H7 (cell line): ENCODE measurements at regions not wholly inside any gene's neighbourhood (a gene's known extent, or its start where the extent isn't known, plus 50 kb on each side); places are given as distances from the start of the nearest gene placed in this dataset.
"Not testable (repeated sequence)": the region's sequence is repeated elsewhere in the genome, so short reads cannot be mapped to it uniquely, and the experiment has no call there.

ENCODE experiments used
- DNase-seq: peaks from one replicate; pipeline ENCODE4 v3.0.0; 2012
- H3K27me3 ChIP-seq: 2 replicates; pipeline ENCODE4 v1.6.0; 2011; ENCODE audit warnings: mild to moderate bottlenecking, low read length; ENCODE audit not compliant: control insufficient read depth, insufficient read depth
- H3K36me3 ChIP-seq: replicated peaks from 2 replicates; pipeline ENCODE4 v1.5.1; 2011; ENCODE audit warnings: low read length; ENCODE audit not compliant: control insufficient read depth, insufficient read depth
- H3K4me3 ChIP-seq: 2 replicates; pipeline ENCODE4 v1.5.1; 2011; ENCODE audit warnings: low read depth, mild to moderate bottlenecking, control low read depth, low read length, moderate library complexity; ENCODE audit not compliant: insufficient read depth

DNA sequence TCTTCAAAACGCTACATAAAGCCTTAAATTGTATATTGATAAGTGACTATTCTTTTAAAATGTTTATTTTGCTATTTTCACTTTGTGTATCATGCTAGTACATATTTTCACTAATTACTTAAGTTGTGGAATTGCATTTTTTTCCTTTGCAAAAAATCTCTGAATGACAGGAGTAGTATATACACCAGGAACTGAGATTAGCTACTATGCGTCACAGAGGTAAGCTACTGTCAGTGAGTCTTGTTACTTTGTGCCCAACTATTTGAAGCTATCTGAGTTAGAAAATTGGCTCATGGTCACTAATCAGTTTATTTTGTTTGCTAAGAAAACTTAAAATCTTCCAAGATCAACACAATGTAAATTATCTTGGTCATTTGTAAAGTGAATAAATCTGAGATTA, 887.4 kb downstream of the TMTC2 start:
- DNase-seq: no peak
- Histone ChIP-seq H3K36me3 (no peaks in the 10 kb centered on the region), H3K4me3 (no peak overlapping the region), H3K27me3 (no peaks in the 10 kb centered on the region)

- no peaks in the 10 kb centered on the region for H3K36me3 ChIP-seq
- no peaks in the 10 kb centered on the region for H3K27me3 ChIP-seq
- DNase-seq: no peak
- H3K4me3 ChIP-seq: no peak overlapping the region
Observed at GRCh38 chr12:83573671-83574070, 887.0 kb downstream of the TMTC2 start.

- no peaks in the 10 kb centered on the region for H3K36me3 ChIP-seq
- H3K27me3 ChIP-seq: no peaks in the 10 kb centered on the region
- no peak for DNase-seq
- no peak overlapping the region for H3K4me3 ChIP-seq
Observed at GRCh38 chr12:83559650-83560049, 872.9 kb downstream of the TMTC2 start.

GRCh38 chr12:83556040-83556439, 869.3 kb downstream of the TMTC2 start:
- not testable (repeated sequence) for H3K36me3 ChIP-seq, H3K4me3 ChIP-seq, H3K27me3 ChIP-seq, DNase-seq

- H3K4me3 ChIP-seq: no peak overlapping the region
- no peaks in the 10 kb centered on the region for H3K36me3 ChIP-seq
- no peak for DNase-seq
- H3K27me3 ChIP-seq: no peaks in the 10 kb centered on the region
Observed at GRCh38 chr12:83541446-83541845, 854.7 kb downstream of the TMTC2 start.

DNA sequence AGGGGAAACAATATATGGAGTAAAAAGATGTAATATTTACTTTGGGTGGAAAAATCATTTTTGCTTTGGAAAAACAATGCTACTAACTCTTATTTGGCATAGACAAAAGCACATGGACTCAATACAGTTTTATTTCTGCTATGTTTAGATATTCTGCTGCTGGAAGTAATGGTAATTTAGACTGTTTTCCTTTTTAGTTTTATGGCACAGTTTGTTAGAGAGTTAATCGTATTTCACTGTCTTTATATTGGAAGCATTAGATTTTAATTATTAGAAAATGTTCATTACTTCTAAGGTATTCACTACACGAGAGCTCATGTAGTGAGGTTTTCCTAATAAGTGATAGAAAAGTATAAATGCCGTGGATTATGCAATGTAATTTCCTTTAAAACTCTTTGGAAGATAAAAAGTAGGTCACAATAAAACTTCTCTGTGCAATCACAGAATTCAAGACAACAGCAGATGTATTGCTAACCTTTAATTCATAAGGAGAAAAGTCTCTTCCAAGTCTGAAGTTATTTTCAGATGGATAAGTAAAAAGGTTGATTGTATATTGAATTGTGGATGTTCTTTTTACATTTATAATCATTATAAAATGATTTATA, 851.8 kb downstream of the TMTC2 start:
- Histone ChIP-seq H3K36me3 (no peaks in the 10 kb centered on the region), H3K27me3 (no peaks in the 10 kb centered on the region), H3K4me3 (no peak overlapping the region)
- no peak for DNase-seq

DNA sequence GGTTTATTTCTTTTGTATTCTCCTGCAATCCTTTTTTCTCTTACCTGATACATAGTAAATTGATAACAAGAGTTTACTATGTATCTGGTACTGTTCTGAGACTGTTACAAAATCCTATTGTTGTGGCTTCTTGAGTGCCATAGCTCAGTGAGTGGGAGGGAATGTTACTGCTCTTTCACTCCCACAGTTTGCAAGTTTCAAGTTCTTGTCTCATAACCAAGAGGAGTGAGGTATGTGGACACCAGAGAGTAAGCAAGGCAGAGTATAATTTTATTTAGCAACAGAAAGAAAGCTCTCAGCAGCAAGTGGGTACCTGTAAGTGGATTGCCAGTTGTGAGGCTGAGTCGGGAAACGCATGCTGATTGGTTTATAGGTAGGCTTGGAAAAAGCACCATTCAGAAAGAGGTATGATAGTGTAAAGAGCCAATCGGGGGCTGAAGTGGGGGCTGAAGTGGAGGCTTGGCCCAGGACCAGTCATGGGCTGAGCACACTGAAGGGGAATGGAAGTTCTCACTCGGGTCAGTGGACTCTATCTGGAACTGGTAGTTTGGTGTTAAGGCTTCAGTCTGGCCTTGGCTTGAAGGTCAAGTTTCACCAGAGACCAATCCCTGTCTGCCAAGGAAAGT, 850.8 kb downstream of the TMTC2 start:
- no peaks in the 10 kb centered on the region for H3K36me3 ChIP-seq
- H3K4me3 ChIP-seq: no peak overlapping the region
- DNase-seq: no peak
- no peaks in the 10 kb centered on the region for H3K27me3 ChIP-seq

DNA sequence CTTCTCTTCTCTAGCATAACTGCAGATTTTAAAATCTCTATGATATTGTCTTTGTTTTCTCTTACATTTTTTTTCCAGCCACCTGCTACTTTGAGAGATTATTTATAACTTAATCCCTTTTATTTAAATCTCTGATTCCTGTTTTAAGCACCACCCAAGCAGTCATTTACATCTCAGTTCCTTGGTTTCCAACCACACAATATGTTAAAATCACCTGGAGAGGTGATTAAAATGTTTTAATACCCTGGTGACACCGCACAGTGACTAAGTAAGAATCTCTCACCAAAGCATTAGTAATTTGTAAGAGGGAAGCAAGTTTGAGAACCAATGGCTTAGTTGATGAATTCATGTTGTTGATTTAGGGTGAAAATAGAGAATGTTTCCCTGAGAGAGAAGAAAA, 849.8 kb downstream of the TMTC2 start:
- Histone ChIP-seq H3K27me3 (no peaks in the 10 kb centered on the region), H3K4me3 (no peak overlapping the region), H3K36me3 (no peaks in the 10 kb centered on the region)
- DNase-seq: no peak

GRCh38 chr12:83528571-83528970, 841.9 kb downstream of the TMTC2 start:
- no peak for DNase-seq
- Histone ChIP-seq H3K4me3 (no peak overlapping the region), H3K27me3 (no peaks in the 10 kb centered on the region), H3K36me3 (no peaks in the 10 kb centered on the region)

DNA sequence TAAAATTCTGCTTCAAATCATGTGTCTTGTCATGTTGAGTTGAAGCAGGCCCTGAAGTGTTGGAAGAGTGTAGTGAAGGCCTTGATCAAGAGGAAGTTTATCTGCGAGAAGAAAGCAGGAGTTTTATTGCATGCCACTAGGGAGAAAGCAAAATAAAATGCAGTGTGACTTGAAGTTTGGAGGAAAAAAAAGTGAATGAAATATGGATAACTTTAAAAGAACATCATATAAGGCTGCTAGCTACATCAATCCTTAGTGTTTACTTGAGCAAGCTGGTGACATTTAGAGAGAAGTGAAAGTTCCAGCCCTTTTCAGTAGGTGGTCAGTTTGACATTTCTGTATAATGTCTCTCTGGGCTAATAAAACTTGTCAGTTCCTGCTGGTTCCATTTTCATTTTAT, 841.1 kb downstream of the TMTC2 start:
- no peak for DNase-seq
- H3K4me3 ChIP-seq: no peak overlapping the region

GRCh38 chr12:83515306-83516026, 828.8 kb downstream of the TMTC2 start:
- Histone ChIP-seq H3K4me3 (no peak overlapping the region), H3K36me3 (no peaks in the 10 kb centered on the region), H3K27me3 (no peaks in the 10 kb centered on the region)
- no peak for DNase-seq

More for the DNA sequence above, 841.1 kb downstream of the TMTC2 start:
- Histone ChIP-seq H3K27me3 (no peaks in the 10 kb centered on the region), H3K36me3 (no peaks in the 10 kb centered on the region)

GRCh38 chr12:83514372-83514771, 827.7 kb downstream of the TMTC2 start:
- no peaks in the 10 kb centered on the region for H3K27me3 ChIP-seq
- DNase-seq: no peak
- no peak overlapping the region for H3K4me3 ChIP-seq
- H3K36me3 ChIP-seq: no peaks in the 10 kb centered on the region

- no peaks in the 10 kb centered on the region for H3K27me3 ChIP-seq
- no peak overlapping the region for H3K4me3 ChIP-seq
- H3K36me3 ChIP-seq: no peaks in the 10 kb centered on the region
- DNase-seq: no peak
Observed at GRCh38 chr12:83506841-83507240, 820.1 kb downstream of the TMTC2 start.

DNA sequence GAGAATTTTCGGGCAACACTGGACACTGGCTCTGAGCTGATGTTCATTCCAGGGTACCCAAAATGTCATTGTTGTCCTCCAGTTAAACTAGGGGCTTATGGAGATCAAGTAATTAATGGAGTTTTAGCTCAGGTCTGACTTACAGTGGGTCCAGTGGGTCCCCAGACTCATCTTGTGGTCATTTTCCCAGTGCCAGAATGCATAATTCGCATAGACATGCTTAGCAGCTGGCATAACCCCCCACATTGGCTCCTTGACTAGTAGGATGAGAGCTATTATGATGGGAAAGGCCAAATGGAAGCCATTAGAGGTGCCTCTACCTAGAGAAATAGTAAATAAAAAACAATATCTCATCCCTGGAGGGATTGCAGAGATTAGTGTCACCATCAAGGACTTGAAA, 818.9 kb downstream of the TMTC2 start:
- no peak for DNase-seq
- Histone ChIP-seq H3K27me3 (no peaks in the 10 kb centered on the region), H3K4me3 (no peak overlapping the region), H3K36me3 (no peaks in the 10 kb centered on the region)

DNA sequence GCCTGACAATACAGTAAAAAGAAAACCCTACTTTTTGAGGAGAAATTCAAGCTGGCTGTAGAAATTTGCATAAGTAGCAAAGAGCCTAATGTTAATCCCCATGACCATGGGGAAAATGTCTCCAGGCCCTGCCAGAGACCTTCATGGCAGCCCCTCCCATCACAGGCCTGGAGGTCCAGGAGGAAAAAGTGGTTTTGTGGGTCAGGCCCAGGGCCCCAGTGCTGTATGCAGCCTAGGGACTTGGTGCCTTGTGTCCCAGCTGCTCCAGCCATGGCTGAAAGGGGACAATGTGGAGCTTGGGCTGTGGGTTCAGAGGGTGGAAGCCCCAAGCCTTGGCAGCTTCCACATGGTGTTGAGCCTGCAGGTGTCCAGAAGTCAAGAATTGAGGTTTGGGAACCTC, 813.2 kb downstream of the TMTC2 start:
- not testable (repeated sequence) for H3K27me3 ChIP-seq, DNase-seq, H3K4me3 ChIP-seq, H3K36me3 ChIP-seq
